Head of caudate nucleus (tissue), 42 donors: ENCODE measurements at regions not wholly inside any gene's neighbourhood (a gene's known extent, or its start where the extent isn't known, plus 50 kb on each side); places are given as distances from the start of the nearest gene placed in this dataset.
"Not testable (repeated sequence)": the region's sequence is repeated elsewhere in the genome, so short reads cannot be mapped to it uniquely, and the experiment has no call there.

ENCODE experiments used
- DNase-seq, 42 donors: peaks; one replicate each; pipeline versions ENCODE4 v3.0.0 to v3.0.0-alpha.2; 2020 to 2021; ENCODE audit warnings: mixed read lengths in 7 of 42
- intact Hi-C: fragments of 100-400 bp; cut with DNase I; formaldehyde crosslinking; loops from one replicate; pipeline ENCODE4 v1.15.0; 2022

DNA sequence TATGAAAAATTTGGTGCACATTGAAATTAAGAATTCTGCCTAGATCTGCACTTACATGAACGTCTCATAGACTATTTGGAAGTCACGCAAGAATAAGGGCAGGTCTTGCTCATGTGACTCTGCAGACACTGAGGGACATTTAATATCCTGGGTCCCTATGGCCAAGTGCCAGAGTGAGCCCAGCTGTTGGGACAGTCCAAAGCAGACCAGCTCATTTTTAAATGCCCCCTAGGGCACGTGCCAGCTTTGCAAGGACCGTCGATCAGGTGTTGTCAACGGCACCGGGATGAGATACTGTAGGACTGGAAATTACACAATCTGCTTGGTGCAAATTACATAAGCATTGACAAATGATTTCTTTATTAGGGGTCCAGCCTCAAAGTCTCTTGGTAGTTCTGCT, 293.6 kb downstream of the TEX29 start:
- intact Hi-C loops = no loop called here
- DNase-seq = peak in 2 of 42 donors; percentile 6 to 35

DNA sequence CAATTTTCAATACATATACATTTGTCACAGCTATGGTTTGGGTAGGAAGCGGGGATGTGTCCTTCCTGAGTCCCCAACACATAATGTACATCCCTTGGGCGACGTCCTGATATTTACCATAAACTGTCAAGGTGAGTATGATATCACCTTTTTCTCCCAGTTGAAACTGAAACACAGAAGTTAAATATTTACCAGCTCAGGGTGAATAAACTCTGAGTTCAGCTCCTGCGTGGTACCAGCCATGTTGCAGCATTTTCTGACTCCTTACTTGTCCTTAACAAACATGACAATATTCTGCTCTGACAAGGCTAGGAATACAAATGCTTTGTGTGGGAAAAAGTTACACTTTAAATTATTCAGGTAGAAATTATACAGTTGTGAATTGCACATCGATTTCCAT, 294.2 kb downstream of the TEX29 start:
- intact Hi-C loops = no loop called here
- peak in 3 of 42 donors; percentile 0 to 33 (median 1) for DNase-seq

DNA sequence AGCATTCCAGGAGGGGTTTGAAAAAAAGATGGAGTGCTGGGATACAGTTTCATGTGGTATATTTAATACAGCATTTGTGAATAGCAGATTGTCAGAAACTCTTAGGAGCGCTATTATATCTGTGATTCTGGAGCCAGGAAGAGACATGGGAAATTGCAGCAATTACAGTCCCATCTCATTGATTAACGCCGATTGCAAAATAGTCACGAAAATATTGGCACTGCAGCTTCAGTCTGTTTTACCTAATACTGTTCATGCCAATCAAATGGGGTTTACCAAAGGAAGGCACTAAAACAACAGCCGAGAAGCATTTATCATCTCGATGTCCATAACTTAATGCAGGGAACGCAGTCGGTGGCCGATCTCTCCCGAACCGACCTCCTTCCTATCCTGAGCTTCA, 295.8 kb downstream of the TEX29 start:
- DNase-seq = peak in 2 of 42 donors; percentile 9 to 13
- intact Hi-C loops = no loop called here

DNA sequence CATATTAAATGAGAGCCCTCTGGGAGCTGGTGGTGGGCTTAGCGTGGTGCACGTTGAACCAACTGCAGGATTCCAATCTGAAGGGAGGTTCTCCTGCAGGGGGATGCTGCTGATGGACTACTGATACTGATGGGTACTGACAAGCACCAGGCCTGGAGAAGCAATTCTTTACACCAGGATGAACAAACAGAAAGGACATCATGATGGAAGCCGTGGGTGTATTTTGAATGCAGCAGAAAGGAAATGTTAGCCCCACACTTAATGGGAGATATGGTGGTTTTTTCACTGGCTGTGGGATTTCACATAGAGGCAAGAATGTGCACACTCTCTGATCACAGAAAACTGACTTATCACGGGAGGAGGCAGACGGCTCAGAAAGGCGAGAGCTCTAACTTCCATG, 299.7 kb downstream of the TEX29 start:
- DNase-seq = no peak
- intact Hi-C loops = no loop called here

DNA sequence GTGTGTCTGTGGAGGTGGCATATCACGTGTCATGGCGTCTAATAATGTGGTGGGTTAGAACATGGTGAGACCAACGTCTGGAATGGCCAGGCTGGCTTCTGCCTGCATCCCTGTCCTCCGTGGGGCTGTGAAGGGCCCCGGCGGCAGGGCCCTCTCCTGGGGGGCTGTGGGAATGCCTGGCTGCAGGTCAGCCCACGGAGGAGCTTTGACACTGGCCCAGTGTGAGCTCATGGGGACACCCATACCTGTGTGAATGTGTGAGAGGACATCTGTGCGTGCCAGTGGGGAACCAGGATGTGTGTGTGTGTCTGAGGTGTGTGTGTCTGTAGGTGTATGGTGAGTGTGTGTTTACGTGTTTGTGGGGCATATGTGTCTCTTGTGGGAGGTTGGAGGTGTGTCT, 300.1 kb downstream of the TEX29 start:
- intact Hi-C loops = no loop called here
- no peak for DNase-seq

DNA sequence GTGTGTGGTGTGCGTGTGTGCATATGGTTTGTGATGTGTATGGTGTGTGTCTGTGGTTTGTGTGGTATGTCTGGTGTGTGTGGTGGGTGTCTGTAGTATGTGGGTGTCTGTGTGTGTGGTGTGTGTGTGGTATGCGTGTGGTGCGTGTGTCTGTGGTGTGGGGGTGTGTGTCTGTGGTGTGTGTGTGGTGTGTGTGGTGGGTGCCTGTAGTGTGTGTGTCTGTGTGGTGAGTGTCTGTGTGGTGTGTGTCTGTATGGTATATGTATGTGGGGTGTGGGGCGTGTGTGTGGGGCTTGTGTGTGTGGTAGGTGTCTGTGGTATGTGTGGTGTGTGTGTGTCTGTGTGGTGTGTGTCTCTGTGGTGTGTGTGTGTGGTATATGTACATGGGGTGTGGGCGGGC, 300.7 kb downstream of the TEX29 start:
- intact Hi-C loops = no loop called here
- no peak for DNase-seq

DNA sequence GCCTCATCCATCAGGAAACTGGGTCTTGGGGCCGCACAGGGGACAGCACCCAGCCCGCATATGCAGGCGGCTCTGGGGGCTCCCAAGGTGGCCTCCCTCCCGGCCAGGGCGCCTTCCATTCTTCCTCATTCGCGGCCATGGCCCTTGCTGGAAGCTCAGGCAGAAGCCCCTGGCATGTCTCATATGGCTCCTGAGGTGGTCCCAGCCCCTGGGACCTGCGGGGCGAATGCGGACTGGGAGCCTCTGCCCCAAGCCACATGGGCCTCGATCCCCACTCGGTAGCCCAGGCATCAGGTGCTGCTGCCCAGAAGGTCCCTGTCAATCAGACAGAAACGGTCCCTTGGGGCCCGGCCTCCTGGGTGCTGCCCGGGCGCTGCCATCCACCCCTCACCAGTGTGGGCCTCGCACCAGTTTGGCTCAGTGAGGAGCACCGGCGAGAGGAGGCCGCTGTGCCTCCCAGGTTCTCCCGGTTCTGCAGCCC, 301.6 kb downstream of the TEX29 start:
- DNase-seq = no peak
- intact Hi-C loops = no loop called here

DNA sequence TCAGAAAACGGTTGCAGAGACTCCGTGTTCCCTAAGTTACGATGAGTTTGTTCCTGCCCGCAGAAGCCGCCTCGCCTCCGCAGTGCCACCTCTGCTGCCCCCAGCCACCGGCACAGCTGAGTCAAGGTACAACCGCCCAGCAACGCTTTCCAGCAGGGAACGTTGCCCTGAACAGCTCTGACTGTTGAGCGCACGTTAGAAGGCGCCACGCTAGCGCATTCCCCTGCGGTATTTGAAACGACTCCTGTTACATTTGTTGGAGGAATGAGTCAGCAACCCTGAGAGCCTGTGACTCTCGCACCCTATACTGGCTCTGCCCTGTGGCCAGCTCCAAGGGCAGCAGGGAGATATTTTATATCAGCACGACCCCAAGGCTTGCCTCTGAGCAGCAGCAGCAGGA, 302.8 kb downstream of the TEX29 start:
- intact Hi-C loops = no loop called here
- DNase-seq = peak in 38 of 42 donors; percentile 8 to 67 (median 44)

DNA sequence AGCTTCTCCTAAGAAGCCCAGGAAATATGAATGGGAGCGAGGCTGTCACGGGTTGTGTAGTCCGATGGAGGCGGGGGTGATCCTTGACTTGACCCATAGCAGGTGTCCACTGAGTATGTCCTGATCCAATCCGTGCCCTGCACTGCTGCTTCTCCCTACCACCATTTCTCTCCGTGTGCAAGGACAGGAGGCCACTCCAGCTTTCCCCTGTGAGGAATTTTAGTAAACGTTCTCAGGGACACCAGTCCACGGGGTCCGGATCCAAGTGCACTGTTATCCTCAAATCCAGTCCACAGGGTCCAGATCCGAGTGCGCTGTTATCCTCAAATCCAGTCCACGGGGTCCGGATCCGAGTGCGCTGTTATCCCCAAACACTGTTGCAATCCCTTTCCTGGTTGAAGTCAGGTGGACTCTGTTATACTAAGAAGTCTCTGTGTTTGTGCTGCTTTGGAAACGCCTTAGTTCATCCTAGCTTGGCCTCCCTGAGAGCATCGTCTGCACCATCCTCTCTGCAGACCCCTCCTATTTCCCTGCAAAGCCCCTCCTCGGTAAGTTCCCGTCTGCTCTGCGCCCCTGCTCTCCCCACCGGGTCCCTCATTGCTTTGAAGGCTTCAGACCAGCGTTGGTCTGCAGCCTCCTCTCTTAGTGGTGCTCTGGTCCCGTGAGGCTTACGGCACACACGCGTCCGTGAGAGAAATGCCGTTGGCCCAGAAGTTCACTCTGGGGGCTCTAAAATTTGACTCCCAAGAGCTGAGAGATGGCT, 303.5 kb downstream of the TEX29 start:
- DNase-seq = peak in 3 of 42 donors; percentile 14 to 29 (median 14)
- intact Hi-C loops = no loop called here

DNA sequence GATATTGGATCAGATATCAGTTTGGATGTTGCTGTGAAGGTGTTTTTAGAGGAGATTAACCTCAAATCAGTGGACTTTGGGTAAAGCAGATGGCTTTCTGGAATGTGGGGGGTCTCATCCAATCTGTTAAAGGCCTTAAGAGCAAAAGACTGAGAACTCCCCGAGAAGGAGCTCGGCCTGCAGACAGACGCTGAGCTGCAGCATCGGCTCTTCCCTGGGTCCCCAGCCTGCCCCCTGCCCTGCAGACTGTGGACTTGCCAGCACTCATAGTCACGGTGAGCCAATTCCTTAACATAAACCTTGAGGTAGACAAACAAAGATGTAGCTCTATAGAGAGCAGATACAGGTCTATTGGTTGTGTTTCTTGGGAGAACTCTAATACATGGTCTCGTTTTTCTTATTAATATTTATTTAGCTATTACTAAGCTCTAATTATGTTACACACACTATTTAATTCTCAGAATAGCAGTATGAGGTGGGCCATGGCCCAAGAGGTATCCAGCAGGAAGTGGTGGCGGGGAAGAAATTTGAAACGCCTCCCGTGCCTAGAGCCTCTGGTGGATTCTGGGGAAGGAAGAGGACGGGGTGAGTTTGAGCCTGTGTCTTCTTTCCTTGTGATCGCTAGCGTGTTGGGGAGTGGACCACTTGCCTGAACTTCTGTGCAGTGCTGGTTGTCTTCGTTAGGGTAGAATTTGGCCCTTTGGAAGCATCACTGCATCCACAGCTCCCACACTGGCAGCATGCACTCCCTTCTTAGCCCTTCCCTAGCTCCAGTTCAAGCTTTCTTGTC, 305.3 kb downstream of the TEX29 start:
- DNase-seq = peak in 3 of 42 donors; percentile 4 to 38 (median 8)
- intact Hi-C loops = no loop called here

DNA sequence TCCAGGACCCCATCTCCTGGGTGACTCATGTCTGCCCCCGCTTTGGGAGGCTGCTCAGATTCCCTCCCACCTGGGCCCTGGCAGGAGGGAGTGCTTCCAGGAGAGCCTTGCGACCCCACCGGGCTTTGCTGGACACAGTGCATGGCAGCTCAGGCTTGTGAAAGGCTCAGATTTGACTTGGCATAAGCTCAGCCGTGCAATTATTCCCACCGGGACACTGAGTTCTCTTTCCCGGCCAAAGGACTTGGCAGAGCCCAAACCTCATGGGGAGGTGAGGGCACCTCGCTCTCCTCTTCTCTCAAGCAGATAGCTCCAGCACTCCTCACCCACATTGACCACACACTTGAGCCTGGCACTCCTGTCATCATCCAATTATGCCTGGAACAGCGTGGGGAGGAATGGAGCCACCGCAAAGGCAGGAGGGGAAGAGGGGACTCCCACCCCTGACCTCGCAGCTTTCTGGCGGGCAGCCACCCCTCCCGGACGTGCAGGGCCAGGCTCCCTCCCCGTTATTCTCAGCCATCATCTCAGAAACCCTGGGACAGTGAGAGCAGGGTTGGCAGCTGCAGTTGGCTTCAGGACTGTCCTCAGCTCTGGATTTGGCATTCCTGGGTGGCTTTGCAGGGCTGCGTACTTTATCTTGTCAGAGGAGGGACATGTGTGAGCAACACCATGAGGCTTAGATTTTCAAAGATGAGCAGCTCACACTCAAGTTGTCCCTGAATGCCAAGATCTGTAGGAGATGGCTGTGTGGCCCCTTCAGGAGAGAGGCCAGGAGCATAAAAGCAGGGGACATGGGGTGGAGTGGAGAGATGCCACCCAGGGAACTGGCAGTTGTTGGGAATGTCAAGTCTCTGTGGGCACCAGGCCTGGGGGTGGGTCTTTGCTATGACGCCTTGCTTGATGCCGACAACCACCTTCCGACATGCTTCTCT, 306.2 kb downstream of the TEX29 start:
- peak in 18 of 42 donors; percentile 9 to 49 (median 28) for DNase-seq
- intact Hi-C loops = no loop called here

DNA sequence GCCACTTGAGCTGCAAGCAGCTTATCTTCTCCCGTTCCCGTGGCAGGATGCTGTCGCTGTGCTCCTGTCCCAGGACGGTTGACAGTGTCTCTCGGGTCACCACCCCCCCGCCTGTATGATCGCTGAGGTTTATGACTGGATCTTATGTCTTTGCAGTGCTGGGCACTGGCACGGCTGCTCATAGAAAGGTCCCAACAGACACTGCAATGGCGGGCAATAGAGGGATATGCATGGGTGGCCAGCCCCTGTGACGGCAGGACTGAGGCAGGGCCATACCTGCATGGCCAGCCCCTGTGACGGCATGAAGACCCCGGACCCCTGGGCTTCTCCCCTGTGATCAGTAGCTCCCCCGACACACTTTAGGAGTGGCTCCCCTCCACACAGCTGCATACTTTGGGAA, 307.2 kb downstream of the TEX29 start:
- intact Hi-C loops = no loop called here
- DNase-seq = peak in 2 of 42 donors; percentile 10 to 21

DNA sequence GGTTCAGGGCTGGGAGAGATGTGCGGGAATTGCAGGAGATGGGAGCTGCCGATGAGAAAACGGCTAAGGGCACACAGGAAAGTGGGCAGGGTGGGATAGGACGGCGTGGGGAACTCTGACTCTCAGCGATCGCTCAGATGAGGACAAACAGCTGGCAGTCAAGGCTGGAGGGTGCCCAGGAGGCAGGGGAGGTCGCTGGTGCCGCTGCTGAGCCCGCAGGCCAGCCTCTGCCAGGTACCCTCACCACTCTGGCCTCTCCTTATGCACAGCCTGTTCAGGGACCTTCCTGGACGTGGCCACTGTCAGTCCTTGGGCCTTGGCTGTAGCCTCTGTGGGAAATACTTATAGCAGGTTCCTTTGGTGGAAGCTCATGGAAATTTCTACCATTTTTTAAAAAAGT, 308.6 kb downstream of the TEX29 start:
- intact Hi-C loops = no loop called here
- DNase-seq = peak in 2 of 42 donors; percentile 7 to 38

DNA sequence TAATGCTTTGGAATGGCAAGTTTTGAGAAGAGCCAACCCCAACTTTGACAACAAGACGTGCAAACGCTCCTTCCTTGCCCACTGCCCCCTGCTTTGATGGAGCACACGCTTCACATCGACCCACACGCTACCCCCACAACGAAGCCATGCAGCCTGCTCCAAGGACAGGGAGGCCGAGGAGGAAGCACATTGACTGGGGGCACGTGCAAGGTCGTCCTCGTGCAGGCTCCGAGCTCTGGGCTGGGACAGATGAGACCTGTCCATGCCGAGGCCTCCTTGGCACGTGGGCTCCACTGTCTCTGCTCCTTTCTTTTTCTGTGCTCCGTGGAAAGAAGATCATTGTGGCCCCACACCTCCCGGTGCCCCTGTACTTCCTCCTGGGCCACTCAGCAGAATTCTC, 309.0 kb downstream of the TEX29 start:
- peak in 2 of 42 donors; percentile 12 to 35 for DNase-seq
- intact Hi-C loops = no loop called here

DNA sequence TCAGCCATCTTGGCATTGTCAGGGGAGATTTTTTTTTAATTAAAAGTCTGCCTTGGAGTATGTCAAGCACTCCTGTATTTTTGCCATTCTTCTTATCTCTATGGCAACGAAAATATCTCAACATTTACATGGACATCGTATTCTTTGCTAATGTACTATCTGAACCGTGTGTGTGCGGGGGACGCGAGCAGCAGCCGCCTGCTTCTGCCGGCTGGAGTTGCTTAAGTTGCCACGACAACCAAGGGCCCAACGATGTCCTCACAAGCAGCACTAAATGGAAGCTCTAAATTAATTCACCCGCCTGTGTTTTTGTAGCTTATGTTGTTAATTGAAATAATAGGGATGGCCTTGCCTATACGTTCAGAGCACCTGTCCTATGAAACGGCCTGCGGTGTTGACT, 309.5 kb downstream of the TEX29 start:
- peak in 2 of 42 donors; percentile 19 to 40 for DNase-seq
- intact Hi-C loops = no loop called here

DNA sequence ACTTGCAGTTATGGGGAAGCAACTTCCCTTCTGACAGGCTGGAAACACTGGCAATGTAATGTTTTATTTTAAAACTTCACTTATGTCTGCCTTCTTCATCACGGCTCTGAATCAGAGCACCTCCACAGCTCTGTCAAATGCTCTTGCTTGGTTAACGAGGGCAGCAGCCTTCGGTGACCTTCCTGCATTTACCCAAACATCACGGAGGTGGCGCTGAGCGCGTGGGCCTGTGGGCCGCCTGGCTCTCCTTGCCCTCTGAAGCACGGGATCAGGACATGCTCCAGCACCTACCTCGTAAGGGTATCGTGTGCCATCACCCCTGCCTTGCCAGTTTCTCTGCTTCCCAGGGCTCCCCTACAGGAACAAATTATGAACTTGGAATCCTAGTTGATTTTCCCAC, 310.0 kb downstream of the TEX29 start:
- intact Hi-C loops = no loop called here
- DNase-seq = peak in 2 of 42 donors; percentile 17 to 33

DNA sequence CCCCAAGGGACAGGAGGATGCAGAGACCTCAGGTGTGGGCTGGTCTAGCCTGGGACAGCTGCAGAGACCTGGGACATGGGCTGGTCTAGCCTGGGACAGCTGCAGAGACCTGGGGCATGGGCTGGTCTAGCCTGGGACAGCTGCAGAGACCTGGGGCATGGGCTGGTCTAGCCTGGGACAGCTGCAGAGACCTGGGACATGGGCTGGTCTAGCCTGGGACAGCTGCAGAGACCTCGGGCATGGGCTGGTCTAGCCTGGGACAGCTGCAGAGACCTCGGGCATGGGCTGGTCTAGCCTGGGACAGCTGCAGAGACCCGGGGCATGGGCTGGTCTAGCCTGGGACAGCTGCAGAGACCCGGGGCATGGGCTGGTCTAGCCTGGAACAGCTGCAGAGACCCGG, 310.8 kb downstream of the TEX29 start:
- intact Hi-C loops, DNase-seq: not testable (repeated sequence)

DNA sequence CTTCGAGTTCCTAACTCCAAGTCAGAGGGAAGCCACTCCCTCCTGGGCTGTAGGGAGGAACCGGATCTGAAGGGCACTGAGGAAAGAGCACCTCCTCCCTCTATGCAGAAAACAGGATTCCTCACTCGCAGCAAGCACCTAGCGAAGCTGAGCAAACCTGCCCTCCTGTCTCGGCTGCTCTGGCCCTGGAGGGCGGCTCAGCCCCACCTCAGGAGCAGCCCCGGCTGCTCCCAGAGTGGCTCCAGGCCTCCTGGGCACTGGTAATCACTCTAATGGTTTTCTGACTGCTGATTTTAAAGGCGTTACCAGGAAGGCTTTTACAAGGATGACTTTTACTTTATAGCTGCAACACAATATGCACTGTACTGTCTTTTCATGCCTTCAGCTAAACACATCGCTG, 312.5 kb downstream of the TEX29 start:
- intact Hi-C loops = no loop called here
- no peak for DNase-seq

DNA sequence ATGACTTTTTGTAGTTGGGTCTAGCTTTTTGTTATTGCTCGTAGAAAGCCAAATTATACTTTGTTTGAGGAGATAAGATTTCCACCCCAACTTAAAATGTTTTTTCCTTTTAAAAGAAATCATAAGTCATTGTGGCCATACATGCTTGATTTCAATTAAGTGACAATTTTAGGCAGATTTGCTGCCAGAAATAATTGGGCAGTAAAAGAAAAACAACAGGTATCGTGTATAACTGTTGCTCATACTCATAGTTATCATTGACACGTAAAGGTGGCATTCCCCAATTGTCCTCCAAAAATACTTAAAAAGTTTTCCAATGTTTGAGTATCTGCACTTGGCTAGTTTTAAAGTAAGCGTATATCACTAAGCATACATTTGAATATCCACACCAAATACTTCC, 313.0 kb downstream of the TEX29 start:
- DNase-seq = no peak
- intact Hi-C loops = no loop called here
